Thoracic aorta (tissue), 2 donors: ENCODE measurements at regions not wholly inside any gene's neighbourhood (a gene's known extent, or its start where the extent isn't known, plus 50 kb on each side); places are given as distances from the start of the nearest gene placed in this dataset.
"Not testable (repeated sequence)": the region's sequence is repeated elsewhere in the genome, so short reads cannot be mapped to it uniquely, and the experiment has no call there.

Experiments
- ATAC-seq: fragments of 150-250 bp; one replicate; pipeline ENCODE4 v1.8.0; 2017; ENCODE audit warnings: low read depth; ENCODE audit not compliant: insufficient number of reproducible peaks, low FRiP score
- DNase-seq: peaks from one replicate; pipeline ENCODE4 v3.0.0-alpha.2; 2020; ENCODE audit warnings: low spot score
- H3K27ac ChIP-seq, 2 donors: fragments of 200-600 bp; sonication (generic); 1 replicate in 1 of 2; 2 replicates in 1 of 2; pipeline ENCODE4 v1.5.1; 2016; ENCODE audit warnings: mild to moderate bottlenecking in 2 of 2, moderate library complexity in 2 of 2
- H3K27me3 ChIP-seq: fragments of 200-600 bp; sonication (generic); replicated peaks from 2 replicates; pipeline ENCODE4 v1.6.0; 2016; ENCODE audit warnings: mild to moderate bottlenecking; ENCODE audit not compliant: insufficient read depth
- H3K36me3 ChIP-seq: fragments of 200-600 bp; sonication (generic); one replicate; pipeline ENCODE4 v1.5.1; 2016
- H3K4me1 ChIP-seq, 2 donors: fragments of 200-600 bp; sonication (generic); 1 replicate in 1 of 2; 2 replicates in 1 of 2; pipeline versions ENCODE4 v1.5.1 to v1.6.0; 2016; ENCODE audit warnings: low read depth in 2 of 2, mild to moderate bottlenecking in 1 of 2; ENCODE audit not compliant: control insufficient read depth in 1 of 2
- H3K4me3 ChIP-seq: fragments of 200-600 bp; sonication (generic); 2 replicates; pipeline ENCODE4 v1.5.1; 2016; ENCODE audit warnings: mild to moderate bottlenecking
- H3K9me3 ChIP-seq: fragments of 200-600 bp; sonication (generic); 2 replicates; pipeline ENCODE4 v1.5.1; 2016
- TF ChIP-seq, protein P1 (sequence below): fragments of 200-600 bp; sonication (generic); IDR thresholded peaks from one replicate; pipeline ENCODE4 v1.5.1; 2019; ENCODE audit warnings: antibody characterized with exemption

- H3K4me3 ChIP-seq = no peak overlapping the region
- ATAC-seq = no peak
These were observed 557.0 kb upstream of the GALNTL6 start for GRCh38 chr4:171256223-171256622.

DNA sequence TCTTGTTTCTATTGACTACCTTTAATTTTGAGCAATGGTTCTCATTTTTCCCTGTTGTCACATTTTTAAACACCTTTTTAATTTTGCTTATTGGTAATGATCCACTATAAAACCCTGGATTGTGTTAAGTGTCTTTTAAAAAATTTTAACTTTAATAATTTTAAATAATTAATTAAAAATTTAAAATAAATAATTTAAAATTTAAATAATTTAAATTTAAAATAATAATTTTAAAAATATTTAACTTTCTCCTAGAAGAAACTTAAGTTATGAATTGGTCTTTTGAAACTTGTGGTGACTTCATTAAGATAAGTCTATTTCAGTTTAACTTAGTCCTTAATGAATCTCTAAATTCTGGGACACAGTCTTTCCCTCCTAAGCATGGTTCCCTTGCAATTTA lies 566.3 kb upstream of the GALNTL6 start:
- Histone ChIP-seq H3K27me3 (no peaks in the 10 kb centered on the region), H3K27ac (no peak overlapping the region), H3K9me3 (no peaks in the 10 kb centered on the region), H3K4me1 (no peaks in the 10 kb centered on the region), H3K4me3 (no peak overlapping the region), H3K36me3 (no peaks in the 10 kb centered on the region)
- no peak for ATAC-seq
- TF ChIP-seq, protein P1, sequence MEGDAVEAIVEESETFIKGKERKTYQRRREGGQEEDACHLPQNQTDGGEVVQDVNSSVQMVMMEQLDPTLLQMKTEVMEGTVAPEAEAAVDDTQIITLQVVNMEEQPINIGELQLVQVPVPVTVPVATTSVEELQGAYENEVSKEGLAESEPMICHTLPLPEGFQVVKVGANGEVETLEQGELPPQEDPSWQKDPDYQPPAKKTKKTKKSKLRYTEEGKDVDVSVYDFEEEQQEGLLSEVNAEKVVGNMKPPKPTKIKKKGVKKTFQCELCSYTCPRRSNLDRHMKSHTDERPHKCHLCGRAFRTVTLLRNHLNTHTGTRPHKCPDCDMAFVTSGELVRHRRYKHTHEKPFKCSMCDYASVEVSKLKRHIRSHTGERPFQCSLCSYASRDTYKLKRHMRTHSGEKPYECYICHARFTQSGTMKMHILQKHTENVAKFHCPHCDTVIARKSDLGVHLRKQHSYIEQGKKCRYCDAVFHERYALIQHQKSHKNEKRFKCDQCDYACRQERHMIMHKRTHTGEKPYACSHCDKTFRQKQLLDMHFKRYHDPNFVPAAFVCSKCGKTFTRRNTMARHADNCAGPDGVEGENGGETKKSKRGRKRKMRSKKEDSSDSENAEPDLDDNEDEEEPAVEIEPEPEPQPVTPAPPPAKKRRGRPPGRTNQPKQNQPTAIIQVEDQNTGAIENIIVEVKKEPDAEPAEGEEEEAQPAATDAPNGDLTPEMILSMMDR = no peak
- no peak for DNase-seq

More at GRCh38 chr4:171256223-171256622, 557.0 kb upstream of the GALNTL6 start:
- no peak for DNase-seq
- TF ChIP-seq, protein P1 = no peak
- Histone ChIP-seq H3K9me3 (no peaks in the 10 kb centered on the region), H3K4me1 (no peaks in the 10 kb centered on the region), H3K36me3 (no peaks in the 10 kb centered on the region), H3K27ac (no peak overlapping the region), H3K27me3 (no peaks in the 10 kb centered on the region)

DNA sequence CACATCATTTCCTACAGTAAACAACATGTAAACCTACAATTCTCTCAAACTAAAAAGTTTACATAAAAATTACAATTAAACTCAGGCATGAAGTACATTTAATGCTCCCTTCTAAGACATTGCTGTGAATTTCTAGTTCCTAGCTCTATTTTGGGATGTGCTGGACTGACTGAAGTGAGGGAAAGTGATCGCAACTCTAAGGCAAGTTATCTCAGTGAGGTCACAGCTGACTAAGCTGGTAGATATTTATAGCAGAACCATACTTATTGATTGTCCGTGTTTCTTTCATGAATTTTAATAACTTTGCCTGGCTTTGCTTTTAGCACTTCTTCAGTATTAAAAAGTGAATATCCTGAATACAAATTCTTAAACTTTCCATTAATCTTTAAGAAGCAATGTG lies 570.4 kb upstream of the GALNTL6 start:
- Histone ChIP-seq H3K4me3 (no peak overlapping the region), H3K27me3 (no peaks in the 10 kb centered on the region), H3K4me1 (no peaks in the 10 kb centered on the region), H3K36me3 (no peaks in the 10 kb centered on the region), H3K27ac (no peak overlapping the region), H3K9me3 (no peaks in the 10 kb centered on the region)
- no peak for DNase-seq
- TF ChIP-seq, protein P1 = no peak
- no peak for ATAC-seq

- Histone ChIP-seq H3K4me3 (no peak overlapping the region), H3K9me3 (no peaks in the 10 kb centered on the region), H3K27ac (no peak overlapping the region), H3K27me3 (no peaks in the 10 kb centered on the region), H3K36me3 (no peaks in the 10 kb centered on the region), H3K4me1 (no peaks in the 10 kb centered on the region)
- TF ChIP-seq, protein P1 = no peak
- DNase-seq = no peak
- ATAC-seq = no peak
These were observed 574.0 kb upstream of the GALNTL6 start for GRCh38 chr4:171239196-171239595.

DNA sequence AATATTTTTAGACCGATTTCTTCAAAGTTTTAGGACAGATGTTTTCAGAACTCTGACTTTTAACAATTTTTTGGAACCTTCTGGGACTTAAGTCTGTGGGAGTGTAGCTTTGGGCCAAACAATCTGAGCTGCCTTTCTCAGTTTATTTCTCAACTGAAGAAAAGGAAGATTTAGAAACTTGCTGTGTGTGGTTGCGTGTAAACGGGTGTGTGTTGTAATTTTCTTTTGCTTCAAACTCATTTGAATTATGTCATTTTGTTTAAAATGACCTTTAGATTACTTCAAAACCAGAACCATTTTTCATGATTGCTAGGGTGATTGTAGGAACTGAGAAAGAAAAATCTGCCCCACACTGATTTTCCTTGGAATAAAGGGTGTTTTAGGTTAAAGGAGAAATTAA lies 577.7 kb upstream of the GALNTL6 start:
- Histone ChIP-seq H3K36me3 (no peaks in the 10 kb centered on the region), H3K27ac (no peak overlapping the region), H3K9me3 (no peaks in the 10 kb centered on the region), H3K4me1 (no peaks in the 10 kb centered on the region), H3K4me3 (no peak overlapping the region), H3K27me3 (no peaks in the 10 kb centered on the region)
- ATAC-seq = no peak
- no peak for DNase-seq
- TF ChIP-seq, protein P1 = no peak

GRCh38 chr4:171229354-171229753 lies 583.9 kb upstream of the GALNTL6 start:
- not testable (repeated sequence) for ATAC-seq, H3K36me3 ChIP-seq, H3K9me3 ChIP-seq, DNase-seq, H3K4me3 ChIP-seq, H3K27ac ChIP-seq, H3K4me1 ChIP-seq, H3K27me3 ChIP-seq
